H9 (cell line): ENCODE measurements at regions not wholly inside any gene's neighbourhood (a gene's known extent, or its start where the extent isn't known, plus 50 kb on each side); places are given as distances from the start of the nearest gene placed in this dataset.

Source experiments
- DNase-seq: peaks from one replicate; pipeline ENCODE4 v3.0.0-alpha.2; 2017
- H2AFZ ChIP-seq: one replicate; pipeline ENCODE4 v1.6.1; 2013; ENCODE audit warnings: mild to moderate bottlenecking, low read length, control low read depth, moderate library complexity
- H2AK5ac ChIP-seq: 2 replicates; pipeline ENCODE4 v1.6.1; 2013; ENCODE audit warnings: low read length, control low read depth, mixed read lengths; ENCODE audit not compliant: insufficient read length
- H2BK120ac ChIP-seq: one replicate; pipeline ENCODE4 v1.6.1; 2013; ENCODE audit warnings: low read depth, mild to moderate bottlenecking, low read length, control low read depth, inconsistent platforms; ENCODE audit not compliant: poor library complexity, severe bottlenecking
- H2BK12ac ChIP-seq: 2 replicates; pipeline ENCODE4 v1.6.1; 2013; ENCODE audit warnings: low read length, control low read depth, mixed read lengths, low read depth; ENCODE audit not compliant: insufficient read length
- H2BK15ac ChIP-seq: 2 replicates; pipeline ENCODE4 v1.6.1; 2013; ENCODE audit warnings: low read depth, low read length, control low read depth
- H2BK20ac ChIP-seq: one replicate; pipeline ENCODE4 v1.6.1; 2013; ENCODE audit warnings: low read depth, mild to moderate bottlenecking, low read length, control low read depth, inconsistent platforms; ENCODE audit not compliant: poor library complexity, severe bottlenecking
- H2BK5ac ChIP-seq: 2 replicates; pipeline ENCODE4 v1.6.1; 2013; ENCODE audit warnings: low read length, control low read depth, mixed read lengths; ENCODE audit not compliant: insufficient read length
- H3K14ac ChIP-seq: 2 replicates; pipeline ENCODE4 v1.6.1; 2013; ENCODE audit warnings: low read length, control low read depth; ENCODE audit not compliant: insufficient read depth
- H3K18ac ChIP-seq: 2 replicates; pipeline ENCODE4 v1.6.1; 2013; ENCODE audit warnings: low read depth, mild to moderate bottlenecking, mixed read lengths, low read length, control low read depth; ENCODE audit not compliant: insufficient read length
- H3K23ac ChIP-seq: 2 replicates; pipeline ENCODE4 v1.6.1; 2013; ENCODE audit warnings: low read length, control low read depth, mixed read lengths, low read depth; ENCODE audit not compliant: insufficient read length
- H3K23me2 ChIP-seq: 2 replicates; pipeline ENCODE4 v1.6.1; 2013; ENCODE audit warnings: low read depth, mild to moderate bottlenecking, mixed read lengths, low read length, control low read depth; ENCODE audit not compliant: insufficient read length, poor library complexity, severe bottlenecking
- H3K27ac ChIP-seq: 2 replicates; pipeline ENCODE4 v1.5.1; 2013; ENCODE audit warnings: low read length, control low read depth, mixed read lengths, low read depth; ENCODE audit not compliant: insufficient read length
- H3K27me3 ChIP-seq: 2 replicates; pipeline ENCODE4 v1.6.1; 2013; ENCODE audit warnings: low read length, control low read depth, inconsistent platforms; ENCODE audit not compliant: insufficient read depth
- H3K4ac ChIP-seq: 2 replicates; pipeline ENCODE4 v1.6.1; 2013; ENCODE audit warnings: low read depth, mild to moderate bottlenecking, control low read depth, inconsistent platforms, low read length, moderate library complexity
- H3K4me1 ChIP-seq: 2 replicates; pipeline ENCODE4 v1.6.1; 2013; ENCODE audit warnings: low read length, control low read depth, inconsistent platforms; ENCODE audit not compliant: insufficient read depth
- H3K4me2 ChIP-seq: 2 replicates; pipeline ENCODE4 v1.6.1; 2013; ENCODE audit warnings: low read length, control low read depth, mixed read lengths; ENCODE audit not compliant: insufficient read length, insufficient read depth
- H3K56ac ChIP-seq: 2 replicates; pipeline ENCODE4 v1.6.1; 2013; ENCODE audit warnings: low read depth, mild to moderate bottlenecking, mixed read lengths, low read length, control low read depth; ENCODE audit not compliant: insufficient read length
- H3K79me1 ChIP-seq: 2 replicates; pipeline ENCODE4 v1.6.1; 2013; ENCODE audit warnings: low read depth, mild to moderate bottlenecking, moderate library complexity, low read length, control low read depth, inconsistent platforms; ENCODE audit not compliant: insufficient read depth, poor library complexity, severe bottlenecking
- H3K79me2 ChIP-seq: 2 replicates; pipeline ENCODE4 v1.6.1; 2013; ENCODE audit warnings: low read length, control low read depth, inconsistent platforms; ENCODE audit not compliant: insufficient read depth
- H3K9ac ChIP-seq: 2 replicates; pipeline ENCODE4 v1.6.1; 2013; ENCODE audit warnings: low read length, control low read depth, mixed read lengths; ENCODE audit not compliant: insufficient read length; ENCODE audit errors: extremely low read depth
- H3K9me3 ChIP-seq: one replicate; pipeline ENCODE4 v1.6.1; 2013; ENCODE audit warnings: low read depth, low read length, inconsistent platforms; ENCODE audit not compliant: control insufficient read depth
- H3T11ph ChIP-seq: one replicate; pipeline ENCODE4 v1.6.1; 2013; ENCODE audit warnings: mild to moderate bottlenecking, low read length, control low read depth, inconsistent platforms
- H4K20me1 ChIP-seq: one replicate; pipeline ENCODE4 v1.6.1; 2013; ENCODE audit not compliant: control insufficient read depth, insufficient read length, insufficient read depth
- H4K5ac ChIP-seq: 2 replicates; pipeline ENCODE4 v1.6.1; 2013; ENCODE audit warnings: low read depth, mild to moderate bottlenecking, mixed read lengths, low read length, control low read depth; ENCODE audit not compliant: insufficient read length
- H4K8ac ChIP-seq: replicated peaks from 2 replicates; pipeline ENCODE4 v1.6.1; 2013; ENCODE audit warnings: low read length, control low read depth, mixed read lengths, low read depth; ENCODE audit not compliant: insufficient read length
- H4K91ac ChIP-seq: 2 replicates; pipeline ENCODE4 v1.6.1; 2013; ENCODE audit warnings: low read depth, mild to moderate bottlenecking, moderate library complexity, mixed read lengths, low read length, control low read depth; ENCODE audit not compliant: insufficient read length
- H3K27ac Mint-ChIP-seq, 3 experiments: 2 replicates in 2 of 3; 3 replicates in 1 of 3; pipeline ENCODE4 v1.8.0; 2020 to 2021; ENCODE audit warnings: mixed read lengths in 3 of 3, mild to moderate bottlenecking in 1 of 3, moderate library complexity in 1 of 3
- H3K27me3 Mint-ChIP-seq: 2 replicates; pipeline ENCODE4 v1.8.0; 2021; ENCODE audit warnings: low read depth, mild to moderate bottlenecking, moderate library complexity, mixed read lengths
- H3K36me3 Mint-ChIP-seq, 3 experiments: 2 replicates in 2 of 3; 3 replicates in 1 of 3; pipeline ENCODE4 v1.8.0; 2020 to 2021; ENCODE audit warnings: low read depth in 3 of 3, mixed read lengths in 3 of 3; ENCODE audit not compliant: insufficient read depth in 1 of 3
- H3K4me1 Mint-ChIP-seq, 2 experiments: 2 replicates each; pipeline ENCODE4 v1.8.0; 2020; ENCODE audit warnings: mixed read lengths in 2 of 2
- H3K4me3 Mint-ChIP-seq, 2 experiments: 2 replicates in 1 of 2; 3 replicates in 1 of 2; pipeline ENCODE4 v1.8.0; 2020 to 2021; ENCODE audit warnings: mild to moderate bottlenecking in 2 of 2, mixed read lengths in 2 of 2, moderate library complexity in 1 of 2
- H3K9me3 Mint-ChIP-seq, 2 experiments: 2 replicates in 1 of 2; 3 replicates in 1 of 2; pipeline ENCODE4 v1.8.0; 2020; ENCODE audit warnings: mild to moderate bottlenecking in 2 of 2, mixed read lengths in 2 of 2, moderate library complexity in 1 of 2
- CTCF ChIP-seq: fragments of 200-600 bp; sonication (generic); conservative IDR thresholded peaks from 3 replicates; pipeline ENCODE4 v1.8.0; 2021; ENCODE audit warnings: antibody characterized with exemption, mild to moderate bottlenecking
- WGBS: extraction: QIAGEN DNeasy Blood & Tissue Kit; methylation state at CpG from one replicate; pipeline ENCODE4 v1.1.7; 2013; ENCODE audit warnings: missing lambda C conversion rate, low lambda C conversion rate, mixed read lengths; ENCODE audit not compliant: insufficient read length; ENCODE audit errors: extremely low coverage; 5-methylcytosine and 5-hydroxymethylcytosine counted together

- Histone ChIP-seq H3T11ph (no peak overlapping the region), H4K5ac (no peak overlapping the region), H2BK12ac (no peak overlapping the region), H4K91ac (no peak overlapping the region), H2AFZ (no peak overlapping the region), H2BK20ac (no peak overlapping the region), H4K20me1 (no peaks in the 10 kb centered on the region), H2BK120ac (no peak overlapping the region), H3K4ac (no peak overlapping the region), H3K4me1 (no peaks in the 10 kb centered on the region; the same call in 1 of the 2 replicates), H3K9ac (no peak overlapping the region), H3K79me1 (no peaks in the 10 kb centered on the region), H3K23ac (no peak overlapping the region), H3K27ac (no peak overlapping the region), H2AK5ac (no peak overlapping the region), H3K18ac (no peak overlapping the region), H3K14ac (no peak overlapping the region), H3K4me2 (no peak overlapping the region), H3K9me3 (no peaks in the 10 kb centered on the region), H3K56ac (no peak overlapping the region), H3K27me3 (no peaks in the 10 kb centered on the region), H3K23me2 (no peaks in the 10 kb centered on the region), H2BK15ac (no peak overlapping the region), H2BK5ac (no peak overlapping the region), H3K79me2 (no peaks in the 10 kb centered on the region), H4K8ac (no peak overlapping the region)
- WGBS, result no CpG with 5 or more reads among the region's 9 CpGs
- no peak overlapping the region for H3K27ac Mint-ChIP-seq
- H3K36me3 Mint-ChIP-seq, result no peaks in the 10 kb centered on the region
- peaks cover 3% of the 10 kb centered on the region for H3K27me3 Mint-ChIP-seq
- TF ChIP-seq CTCF, result no peak
- no peaks in the 10 kb centered on the region; a peak in 1 of 5 replicates for H3K9me3 Mint-ChIP-seq
- H3K4me1 Mint-ChIP-seq, result no peaks in the 10 kb centered on the region
- DNase-seq, result no peak
- H3K4me3 Mint-ChIP-seq, result no peak overlapping the region
These were observed 137.4 kb downstream of the GAS1 start for GRCh38 chr9:86809759-86810367.
